ENCODE measurements at regions not wholly inside any gene's neighbourhood (a gene's known extent, or its start where the extent isn't known, plus 50 kb on each side); places are given as distances from the start of the nearest gene placed in this dataset.

DNA sequence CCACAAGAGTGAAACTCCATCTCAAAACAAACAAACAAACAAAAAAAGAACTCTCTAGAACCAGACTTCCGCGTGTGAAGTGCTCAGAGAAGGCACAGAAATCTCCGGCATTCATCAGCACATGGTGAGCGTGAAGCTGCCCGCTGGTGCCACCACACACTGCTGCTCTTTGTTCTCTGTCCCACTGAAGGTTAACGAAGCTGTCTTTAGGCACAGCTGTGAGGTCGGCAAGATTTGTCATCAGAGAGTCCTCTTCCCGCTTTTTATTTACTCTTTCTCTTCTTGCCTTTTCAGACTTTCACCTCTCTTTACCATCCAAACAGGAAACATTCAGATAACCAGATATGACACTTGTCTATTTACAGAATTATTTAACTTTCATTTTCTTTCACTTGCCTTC is 115.2 kb upstream of the ARGLU1 start:
- DNase-seq (ENCODE audit: low read depth) = no peak
- TF ChIP-seq, protein P1, sequence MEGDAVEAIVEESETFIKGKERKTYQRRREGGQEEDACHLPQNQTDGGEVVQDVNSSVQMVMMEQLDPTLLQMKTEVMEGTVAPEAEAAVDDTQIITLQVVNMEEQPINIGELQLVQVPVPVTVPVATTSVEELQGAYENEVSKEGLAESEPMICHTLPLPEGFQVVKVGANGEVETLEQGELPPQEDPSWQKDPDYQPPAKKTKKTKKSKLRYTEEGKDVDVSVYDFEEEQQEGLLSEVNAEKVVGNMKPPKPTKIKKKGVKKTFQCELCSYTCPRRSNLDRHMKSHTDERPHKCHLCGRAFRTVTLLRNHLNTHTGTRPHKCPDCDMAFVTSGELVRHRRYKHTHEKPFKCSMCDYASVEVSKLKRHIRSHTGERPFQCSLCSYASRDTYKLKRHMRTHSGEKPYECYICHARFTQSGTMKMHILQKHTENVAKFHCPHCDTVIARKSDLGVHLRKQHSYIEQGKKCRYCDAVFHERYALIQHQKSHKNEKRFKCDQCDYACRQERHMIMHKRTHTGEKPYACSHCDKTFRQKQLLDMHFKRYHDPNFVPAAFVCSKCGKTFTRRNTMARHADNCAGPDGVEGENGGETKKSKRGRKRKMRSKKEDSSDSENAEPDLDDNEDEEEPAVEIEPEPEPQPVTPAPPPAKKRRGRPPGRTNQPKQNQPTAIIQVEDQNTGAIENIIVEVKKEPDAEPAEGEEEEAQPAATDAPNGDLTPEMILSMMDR (conservative IDR thresholded peaks at IDR 0.05; ENCODE audit: low read depth, low read length) = no peak

DNA sequence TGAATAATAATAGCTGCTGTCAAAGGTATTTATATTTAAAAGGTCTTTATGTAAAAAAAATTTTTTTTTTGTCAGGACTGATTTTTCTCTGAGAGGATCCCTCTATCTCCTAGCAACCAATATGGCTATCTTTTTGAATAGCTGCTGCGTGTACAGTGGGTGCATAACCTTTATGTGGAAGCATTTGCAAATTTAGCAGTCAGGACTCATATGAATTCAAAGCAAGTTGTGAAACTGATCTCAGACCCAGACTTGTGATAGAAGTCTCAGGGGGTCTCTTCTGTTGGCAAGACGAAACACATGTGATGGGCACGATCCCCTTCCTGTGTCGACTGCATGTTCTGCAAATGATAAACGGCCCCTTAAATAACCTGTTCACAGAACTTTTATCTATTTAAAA is 114.1 kb upstream of the ARGLU1 start:
- DNase-seq (ENCODE audit: low read depth) = no peak
- TF ChIP-seq, protein P1 (conservative IDR thresholded peaks at IDR 0.05; ENCODE audit: low read depth, low read length) = no peak
- no peak overlapping the region for H3K4me3 ChIP-seq (ENCODE audit: low read depth, low read length)

More for the DNA sequence above, 115.2 kb upstream of the ARGLU1 start:
- H3K4me3 ChIP-seq (ENCODE audit: low read depth, low read length) = no peak overlapping the region

DNA sequence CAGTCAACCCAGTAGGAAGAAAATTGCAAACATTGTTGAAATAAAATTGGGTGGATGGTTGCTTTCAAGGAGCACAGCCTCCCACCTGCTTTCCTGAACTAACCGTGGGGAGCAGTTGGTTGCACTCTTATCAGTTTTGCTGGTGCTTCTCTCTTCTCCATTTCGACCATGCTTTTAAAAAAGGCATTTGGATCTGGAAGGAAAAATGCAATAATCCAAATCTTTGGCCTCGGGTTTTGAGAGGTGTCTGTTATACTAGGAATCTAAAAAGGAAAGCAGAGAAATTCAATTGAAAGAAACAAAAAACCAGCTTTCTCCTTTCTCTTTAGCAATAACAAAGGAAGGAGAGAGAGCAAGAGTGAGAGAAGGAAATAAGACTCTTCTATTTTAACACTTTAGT is 113.6 kb upstream of the ARGLU1 start:
- no peak overlapping the region for H3K4me3 ChIP-seq (ENCODE audit: low read depth, low read length)
- TF ChIP-seq, protein P1 (conservative IDR thresholded peaks at IDR 0.05; ENCODE audit: low read depth, low read length) = no peak
- no peak for DNase-seq (ENCODE audit: low read depth)

DNA sequence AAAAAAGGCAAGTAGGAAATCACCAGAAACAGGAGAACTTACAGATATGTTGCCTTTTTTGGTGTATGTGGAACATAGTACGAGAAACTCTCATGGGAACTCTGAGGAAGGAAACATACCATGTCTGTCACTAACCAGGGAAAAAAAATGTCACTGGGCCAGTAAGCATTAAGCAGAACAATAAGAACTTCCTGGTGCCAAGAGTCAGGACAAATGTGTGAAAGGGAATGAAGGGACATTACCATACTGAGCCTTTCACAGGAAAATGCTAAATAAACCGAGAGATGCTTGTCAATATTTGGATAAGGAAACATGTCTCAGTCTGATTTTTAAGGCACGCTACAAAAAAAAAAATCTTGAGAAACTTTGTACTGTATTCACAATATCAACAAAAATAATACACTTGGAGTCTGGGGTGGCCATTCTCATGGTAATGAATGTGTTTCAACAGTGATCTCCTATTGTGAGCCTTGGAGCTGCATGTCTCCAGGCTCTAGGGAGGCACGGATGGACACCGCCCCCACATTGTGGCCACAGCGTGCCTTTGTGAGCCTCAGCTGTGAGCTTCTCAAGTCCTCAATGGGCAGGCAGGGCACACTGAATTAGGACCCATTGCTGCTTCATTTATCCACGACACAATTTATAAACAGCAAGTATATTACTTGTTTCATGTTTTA is 113.0 kb upstream of the ARGLU1 start:
- H3K4me3 ChIP-seq (ENCODE audit: low read depth, low read length) = no peak overlapping the region

DNA sequence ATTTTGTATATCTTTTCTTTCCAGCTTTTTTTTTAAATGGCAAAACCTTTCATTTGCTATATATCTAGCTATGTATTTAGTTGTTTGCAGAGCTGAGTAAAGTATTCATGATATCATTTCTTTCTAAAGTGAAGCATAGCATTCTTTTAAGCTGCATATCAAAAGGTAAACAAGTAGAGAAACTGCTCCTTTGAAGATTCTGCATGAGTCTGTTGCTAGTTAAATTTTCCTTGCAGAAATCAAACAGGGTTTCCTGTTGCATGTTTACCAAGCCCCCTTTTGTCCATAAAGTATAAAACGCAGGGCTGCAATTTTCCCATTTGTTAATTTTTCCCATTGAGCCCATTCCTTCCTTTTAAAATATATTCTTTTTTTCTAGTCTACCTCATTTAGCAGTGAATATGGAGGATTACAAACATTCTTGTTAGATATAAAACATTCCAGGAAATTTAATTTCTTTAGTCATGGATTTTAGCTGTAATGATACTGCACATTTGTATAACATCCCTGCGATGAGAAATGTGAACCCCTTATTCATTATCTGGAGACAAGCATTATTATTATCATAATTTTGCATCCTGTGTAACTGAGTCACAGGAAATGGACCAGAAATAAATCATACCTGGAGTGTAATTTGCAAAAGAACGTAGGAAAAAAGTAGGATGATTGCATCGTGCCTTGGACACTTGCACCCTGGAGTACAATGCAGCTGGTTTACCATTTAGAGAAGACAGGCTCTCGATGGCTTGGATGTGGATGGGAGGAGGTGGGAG is 110.9 kb upstream of the ARGLU1 start:
- H3K4me3 ChIP-seq (ENCODE audit: low read depth, low read length) = no peak overlapping the region
- TF ChIP-seq, protein P1 (conservative IDR thresholded peaks at IDR 0.05; ENCODE audit: low read depth, low read length) = no peak
- no peak for DNase-seq (ENCODE audit: low read depth)

More for the DNA sequence above, 113.0 kb upstream of the ARGLU1 start:
- TF ChIP-seq, protein P1 (conservative IDR thresholded peaks at IDR 0.05; ENCODE audit: low read depth, low read length) = no peak
- no peak for DNase-seq (ENCODE audit: low read depth)

DNA sequence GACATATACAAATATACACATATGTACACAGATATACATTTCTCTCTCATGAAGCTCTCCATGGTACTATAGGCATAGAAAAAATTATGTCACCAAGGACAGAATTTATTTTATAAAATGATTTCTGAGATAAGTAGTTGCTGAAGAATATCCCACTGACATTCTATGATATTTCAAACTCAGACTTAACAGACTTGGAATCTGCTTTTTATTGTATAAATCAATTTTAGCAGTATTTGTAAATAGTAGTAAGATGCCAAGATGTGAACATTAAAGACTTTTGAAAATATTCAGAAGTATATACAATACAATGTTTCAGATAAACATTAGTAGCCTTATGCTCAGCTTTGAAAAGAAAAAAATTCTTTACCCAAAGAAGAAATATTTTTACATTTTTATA is 107.4 kb upstream of the ARGLU1 start:
- DNase-seq (ENCODE audit: low read depth) = no peak
- H3K4me3 ChIP-seq (ENCODE audit: low read depth, low read length) = no peak overlapping the region
- TF ChIP-seq, protein P1 (conservative IDR thresholded peaks at IDR 0.05; ENCODE audit: low read depth, low read length) = no peak
